Dendritic cell treated with granulocyte-macrophage colony-stimulating factor and Interleukin-4, amounts not matched to agents 40 ng/mL and 50 ng/mL, for 4 days (primary cell): ENCODE measurements at regions not wholly inside any gene's neighbourhood (a gene's known extent, or its start where the extent isn't known, plus 50 kb on each side); places are given as distances from the start of the nearest gene placed in this dataset.
"Not testable (repeated sequence)": the region's sequence is repeated elsewhere in the genome, so short reads cannot be mapped to it uniquely, and the experiment has no call there.

ENCODE experiments used
- H3K27ac Mint-ChIP-seq: one replicate; pipeline ENCODE4 v1.8.0; 2022; ENCODE audit warnings: mild to moderate bottlenecking, mixed read lengths
- H3K27me3 Mint-ChIP-seq: one replicate; pipeline ENCODE4 v1.8.0; 2022; ENCODE audit warnings: mild to moderate bottlenecking, mixed read lengths
- H3K36me3 Mint-ChIP-seq: one replicate; pipeline ENCODE4 v1.8.0; 2022; ENCODE audit warnings: low read depth, mixed read lengths
- H3K4me1 Mint-ChIP-seq: one replicate; pipeline ENCODE4 v1.8.0; 2022; ENCODE audit warnings: low read depth, mixed read lengths
- H3K4me3 Mint-ChIP-seq: one replicate; pipeline ENCODE4 v1.8.0; 2022; ENCODE audit warnings: mild to moderate bottlenecking, moderate library complexity, mixed read lengths
- H3K9me3 Mint-ChIP-seq: one replicate; pipeline ENCODE4 v1.8.0; 2022; ENCODE audit warnings: mixed read lengths
- intact Hi-C: fragments of 100-400 bp; cut with micrococcal nuclease; formaldehyde crosslinking; loops from one replicate; pipeline ENCODE4 v1.15.0; 2022

DNA sequence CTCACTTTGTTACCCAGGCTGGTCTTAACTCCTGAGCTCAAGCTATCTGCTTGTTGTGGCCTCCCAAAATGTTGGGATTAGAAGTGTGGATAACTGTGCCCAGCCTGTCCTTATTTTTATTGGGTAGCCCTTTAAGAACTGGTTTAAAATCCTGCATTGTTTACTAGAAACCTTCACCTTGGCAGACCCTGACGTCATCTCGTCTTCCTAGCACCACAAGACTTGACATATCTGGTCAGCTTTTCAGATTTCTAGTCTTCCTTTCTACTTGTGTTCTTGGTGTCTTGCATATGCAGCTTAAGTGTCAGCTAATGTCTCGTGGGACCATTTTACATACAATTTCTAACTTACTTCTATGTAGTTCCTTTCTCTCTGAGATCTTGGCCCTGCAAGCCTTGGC, 258.9 kb downstream of the IZUMO3 start:
- intact Hi-C loops, result no loop called here
- no peak overlapping the region for H3K4me3 Mint-ChIP-seq
- no peaks in the 10 kb centered on the region for H3K27me3 Mint-ChIP-seq
- no peaks in the 10 kb centered on the region for H3K4me1 Mint-ChIP-seq
- H3K27ac Mint-ChIP-seq, result no peak overlapping the region
- peaks cover 30% of the 10 kb centered on the region for H3K9me3 Mint-ChIP-seq
- no peaks in the 10 kb centered on the region for H3K36me3 Mint-ChIP-seq

DNA sequence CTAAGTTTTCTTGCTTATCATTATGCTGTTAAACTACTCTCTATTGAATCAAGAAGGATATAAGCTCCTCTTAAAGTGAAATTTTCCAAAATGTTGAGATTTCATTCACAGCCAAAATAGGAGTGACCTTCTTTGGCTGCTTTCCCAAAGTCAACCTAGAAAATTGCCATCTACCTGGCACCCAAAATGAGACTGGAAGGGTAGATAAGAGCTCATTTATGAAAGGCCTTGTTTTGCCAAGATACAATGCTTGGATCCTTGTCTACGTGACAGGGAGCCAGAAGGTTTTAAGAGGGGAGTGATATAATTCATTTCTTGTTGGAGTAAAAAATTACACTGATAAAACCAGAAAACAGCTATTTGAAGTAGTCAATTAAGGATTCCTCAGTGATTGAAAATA, 287.1 kb downstream of the IZUMO3 start:
- intact Hi-C loops, result no loop called here
- no peaks in the 10 kb centered on the region for H3K36me3 Mint-ChIP-seq
- no peaks in the 10 kb centered on the region for H3K27me3 Mint-ChIP-seq

DNA sequence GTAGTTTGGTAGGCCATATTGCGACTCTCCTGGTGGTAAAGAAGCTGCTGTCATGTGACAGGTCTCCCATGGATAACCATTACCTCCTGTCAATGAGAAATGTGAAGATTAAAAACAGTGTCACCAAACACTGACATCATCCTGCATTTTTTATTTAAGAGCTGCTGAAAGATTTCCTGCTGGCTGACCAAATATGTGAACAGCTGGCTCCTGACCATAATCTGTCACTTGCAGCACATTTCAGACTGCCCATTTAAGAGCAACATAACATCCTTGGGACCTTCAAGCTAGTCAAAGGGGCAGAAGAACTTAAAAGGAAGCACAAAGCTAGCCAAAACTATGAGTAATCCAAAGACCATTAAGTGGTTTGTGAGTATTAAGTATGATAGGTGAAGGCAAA, 288.0 kb downstream of the IZUMO3 start:
- no peak overlapping the region for H3K27ac Mint-ChIP-seq
- no peak overlapping the region for H3K4me3 Mint-ChIP-seq
- peaks cover 7% of the 10 kb centered on the region for H3K9me3 Mint-ChIP-seq
- H3K36me3 Mint-ChIP-seq, result no peaks in the 10 kb centered on the region
- intact Hi-C loops, result no loop called here
- no peaks in the 10 kb centered on the region for H3K4me1 Mint-ChIP-seq
- H3K27me3 Mint-ChIP-seq, result no peaks in the 10 kb centered on the region

More for the DNA sequence above, 287.1 kb downstream of the IZUMO3 start:
- Mint-ChIP-seq H3K9me3 (no peaks in the 10 kb centered on the region), H3K27ac (no peak overlapping the region), H3K4me1 (no peaks in the 10 kb centered on the region), H3K4me3 (no peak overlapping the region)

DNA sequence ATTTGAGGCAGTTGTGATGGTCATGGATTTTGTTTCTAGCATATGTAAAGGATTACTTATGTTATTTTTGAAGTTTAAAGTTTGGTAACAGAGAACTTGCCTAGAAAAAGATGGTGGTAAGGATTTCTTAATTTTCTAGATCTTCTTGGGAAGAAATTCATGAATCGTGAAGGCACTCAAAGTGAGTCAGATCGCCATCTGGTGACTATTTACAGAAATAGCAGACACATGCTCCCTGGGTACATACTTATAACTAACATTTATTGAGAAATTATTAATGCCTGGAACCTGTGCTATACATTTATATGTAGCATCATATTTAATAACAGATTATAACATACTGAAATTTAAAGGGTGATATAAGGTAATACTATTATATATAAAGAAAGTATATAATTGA, 299.7 kb downstream of the IZUMO3 start:
- Mint-ChIP-seq H3K27me3 (no peaks in the 10 kb centered on the region), H3K4me3 (no peak overlapping the region), H3K36me3 (no peaks in the 10 kb centered on the region), H3K4me1 (no peaks in the 10 kb centered on the region), H3K27ac (no peak overlapping the region), H3K9me3 (no peaks in the 10 kb centered on the region)
- intact Hi-C loops, result no loop called here

DNA sequence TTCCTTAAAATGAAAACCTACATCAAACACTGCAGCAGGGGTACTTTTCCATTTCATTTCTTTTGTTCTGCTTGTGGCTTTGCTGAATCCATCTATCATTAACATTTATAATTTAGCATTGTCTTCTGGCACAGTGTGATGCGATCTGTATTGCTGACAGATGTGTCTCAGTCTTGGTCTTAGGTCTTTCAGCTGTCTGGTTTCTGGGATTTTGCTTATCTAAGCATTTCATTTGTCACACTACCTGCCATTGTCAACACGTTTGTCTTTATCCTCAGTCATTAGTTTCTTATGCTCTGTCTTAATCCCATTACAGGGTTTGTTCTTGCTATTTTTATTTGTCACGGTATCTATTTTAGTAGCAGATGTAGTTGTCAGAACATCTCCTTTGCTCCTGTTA, 303.1 kb downstream of the IZUMO3 start:
- Mint-ChIP-seq H3K9me3 (peaks cover 9% of the 10 kb centered on the region), H3K4me3 (no peak overlapping the region), H3K27me3 (no peaks in the 10 kb centered on the region), H3K27ac (no peak overlapping the region), H3K4me1 (no peaks in the 10 kb centered on the region), H3K36me3 (no peaks in the 10 kb centered on the region)
- intact Hi-C loops, result no loop called here

DNA sequence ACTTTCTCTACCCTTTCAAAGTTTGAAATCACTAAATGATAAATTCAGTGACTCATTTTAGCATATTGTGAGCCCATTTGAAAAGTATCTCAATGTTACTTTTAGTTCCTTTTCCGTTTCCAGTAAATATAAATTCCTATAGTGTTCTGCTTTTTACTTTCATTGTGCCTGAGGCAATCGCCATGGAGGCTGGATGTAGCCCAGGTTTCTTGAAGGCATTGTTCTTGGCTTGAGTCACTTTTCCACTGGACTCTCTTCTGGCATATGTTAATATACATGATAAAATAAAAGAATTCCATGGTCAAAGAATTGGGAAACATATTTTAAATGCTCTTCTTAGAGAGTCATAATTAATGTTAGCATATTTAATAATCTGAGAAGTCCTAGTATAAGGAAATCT, 327.0 kb downstream of the IZUMO3 start:
- H3K27ac Mint-ChIP-seq, result no peak overlapping the region
- H3K36me3 Mint-ChIP-seq, result no peaks in the 10 kb centered on the region
- H3K4me1 Mint-ChIP-seq, result no peaks in the 10 kb centered on the region
- intact Hi-C loops, result no loop called here
- H3K4me3 Mint-ChIP-seq, result no peak overlapping the region
- no peaks in the 10 kb centered on the region for H3K27me3 Mint-ChIP-seq
- H3K9me3 Mint-ChIP-seq, result peaks cover 9% of the 10 kb centered on the region

DNA sequence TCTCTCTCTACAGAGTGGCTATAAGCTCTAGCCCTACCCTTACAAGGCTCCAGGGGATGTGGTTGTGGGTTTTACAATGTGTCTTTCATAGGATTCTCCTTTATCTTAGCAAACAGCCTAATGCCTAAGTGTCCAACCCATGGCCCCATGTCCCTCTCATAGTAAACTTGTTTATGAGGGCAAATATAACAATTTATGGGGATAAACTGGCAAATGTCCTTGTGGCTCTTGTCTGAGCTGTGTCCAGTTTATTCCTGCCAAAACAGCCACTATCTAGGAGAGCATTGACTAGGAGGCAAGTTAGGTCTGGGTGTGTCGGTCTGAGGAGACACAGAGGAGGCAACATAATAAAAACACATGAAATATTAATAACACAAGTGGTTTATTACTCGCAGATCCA, 335.1 kb downstream of the IZUMO3 start:
- H3K27me3 Mint-ChIP-seq, result no peaks in the 10 kb centered on the region
- H3K27ac Mint-ChIP-seq, result no peak overlapping the region
- no peaks in the 10 kb centered on the region for H3K4me1 Mint-ChIP-seq
- peaks cover 15% of the 10 kb centered on the region for H3K9me3 Mint-ChIP-seq
- H3K4me3 Mint-ChIP-seq, result no peak overlapping the region
- intact Hi-C loops, result no loop called here
- H3K36me3 Mint-ChIP-seq, result no peaks in the 10 kb centered on the region

DNA sequence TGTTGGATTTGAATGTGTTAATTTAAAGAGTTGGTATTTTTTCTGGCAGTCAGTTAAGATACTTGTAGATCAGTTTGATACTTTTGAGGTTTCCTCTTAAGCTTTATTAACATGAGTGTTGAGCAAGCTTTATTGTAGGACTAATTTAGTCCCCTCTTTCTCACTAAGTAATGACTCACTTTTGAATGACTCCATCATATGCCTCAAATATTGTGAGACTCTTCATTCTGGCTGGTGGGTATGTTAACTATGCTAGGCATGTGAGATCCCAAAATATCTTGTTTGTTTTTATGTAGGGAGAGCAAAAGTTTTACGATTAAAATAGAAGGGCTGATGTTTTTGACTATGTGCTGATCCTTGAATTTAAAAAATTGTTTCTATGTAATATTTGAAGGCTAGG, 355.7 kb downstream of the IZUMO3 start:
- intact Hi-C loops, result no loop called here
- no peak overlapping the region for H3K4me3 Mint-ChIP-seq
- H3K27me3 Mint-ChIP-seq, result no peaks in the 10 kb centered on the region
- no peaks in the 10 kb centered on the region for H3K36me3 Mint-ChIP-seq
- H3K27ac Mint-ChIP-seq, result no peak overlapping the region
- H3K4me1 Mint-ChIP-seq, result no peaks in the 10 kb centered on the region
- peaks cover 29% of the 10 kb centered on the region for H3K9me3 Mint-ChIP-seq

DNA sequence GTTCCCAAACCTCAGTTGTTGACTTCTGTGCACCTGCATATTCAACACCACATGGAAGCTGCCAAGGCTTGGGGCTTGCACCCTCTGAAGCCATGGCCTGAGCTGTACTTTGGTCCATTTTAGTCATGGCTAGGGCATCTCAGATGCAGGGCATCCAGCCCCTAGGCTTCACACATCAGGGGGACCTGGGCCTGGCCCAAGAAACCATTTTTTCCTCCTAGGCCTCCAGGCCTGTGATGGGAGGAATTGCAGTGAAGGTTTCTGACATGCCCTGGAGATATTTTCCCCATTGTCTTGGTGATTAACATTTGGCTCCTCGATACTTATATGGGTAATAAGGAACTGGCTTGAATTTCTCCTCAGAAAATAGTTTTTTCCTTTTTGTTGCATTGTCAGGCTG, 354.5 kb upstream of the ELAVL2 start:
- H3K27me3 Mint-ChIP-seq, H3K4me1 Mint-ChIP-seq, H3K36me3 Mint-ChIP-seq, H3K4me3 Mint-ChIP-seq, intact Hi-C loops, H3K27ac Mint-ChIP-seq: not testable (repeated sequence)
- H3K9me3 Mint-ChIP-seq, result peaks cover 61% of the 10 kb centered on the region

DNA sequence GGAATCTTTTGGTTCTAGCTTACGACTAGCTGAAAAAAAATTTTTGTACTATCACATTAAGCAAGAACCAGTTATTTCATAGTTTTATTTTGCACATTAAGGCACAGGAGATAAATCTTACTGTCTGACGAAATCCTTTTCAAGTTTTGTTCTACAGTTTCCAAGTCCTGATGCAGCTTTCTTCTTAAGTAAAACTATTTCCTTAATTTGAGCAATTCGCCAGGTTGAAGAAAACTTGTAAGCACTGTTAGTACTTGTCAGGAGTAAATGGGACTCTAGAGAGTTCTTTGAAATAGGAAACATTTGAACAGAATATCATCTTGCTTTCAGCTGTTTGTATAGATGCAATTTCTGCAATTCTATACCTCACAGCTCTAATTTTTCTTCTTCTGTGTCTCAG, 318.8 kb upstream of the ELAVL2 start:
- Mint-ChIP-seq H3K4me3 (no peak overlapping the region), H3K27ac (no peak overlapping the region), H3K27me3 (no peaks in the 10 kb centered on the region), H3K36me3 (no peaks in the 10 kb centered on the region), H3K9me3 (peaks cover 11% of the 10 kb centered on the region), H3K4me1 (no peaks in the 10 kb centered on the region)
- intact Hi-C loops, result no loop called here

DNA sequence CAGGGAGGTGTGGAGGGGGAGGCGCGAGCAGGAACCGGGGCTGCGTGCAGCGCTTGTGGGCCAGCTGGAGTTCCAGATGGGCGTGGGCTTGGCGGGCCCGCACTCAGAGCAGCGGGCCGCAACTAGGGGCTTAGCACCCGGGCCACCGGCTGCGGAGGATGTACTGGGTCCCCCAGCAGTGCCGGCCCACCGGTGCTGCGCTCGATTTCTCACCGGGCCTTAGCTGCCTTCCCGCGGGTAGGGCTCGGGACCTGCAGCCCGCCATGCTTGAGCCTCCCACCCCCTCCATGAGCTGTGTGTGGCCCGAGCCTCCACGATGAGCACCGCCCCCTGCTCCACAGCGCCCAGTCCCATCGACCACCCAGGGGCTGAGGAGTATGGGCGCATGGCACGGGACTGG, 309.0 kb upstream of the ELAVL2 start:
- H3K27me3 Mint-ChIP-seq, H3K27ac Mint-ChIP-seq, H3K4me1 Mint-ChIP-seq, H3K9me3 Mint-ChIP-seq, H3K36me3 Mint-ChIP-seq, H3K4me3 Mint-ChIP-seq, intact Hi-C loops: not testable (repeated sequence)

DNA sequence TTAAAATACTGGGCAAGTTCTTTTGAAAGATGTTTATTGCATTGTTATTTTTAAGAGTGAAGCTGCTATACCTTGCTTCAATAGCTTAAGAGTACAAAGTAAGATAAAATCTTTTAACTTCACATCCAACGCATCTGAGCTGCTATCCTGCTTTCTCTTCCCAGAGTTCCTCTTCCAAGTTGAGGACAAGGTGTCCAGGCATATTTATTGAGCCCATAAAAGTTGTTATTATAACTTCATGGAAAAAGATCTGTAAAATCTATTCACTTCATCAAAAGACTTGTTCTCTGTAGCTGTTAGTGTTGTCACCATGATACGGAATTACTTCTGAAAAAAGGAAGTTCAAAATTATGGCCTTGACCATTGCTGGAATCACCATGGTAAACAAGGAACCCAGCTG, 306.2 kb upstream of the ELAVL2 start:
- H3K27ac Mint-ChIP-seq, result no peak overlapping the region
- intact Hi-C loops, result no loop called here
- no peaks in the 10 kb centered on the region for H3K4me1 Mint-ChIP-seq
- H3K4me3 Mint-ChIP-seq, result no peak overlapping the region
- no peaks in the 10 kb centered on the region for H3K27me3 Mint-ChIP-seq
- no peaks in the 10 kb centered on the region for H3K36me3 Mint-ChIP-seq
- H3K9me3 Mint-ChIP-seq, result peaks cover 17% of the 10 kb centered on the region

DNA sequence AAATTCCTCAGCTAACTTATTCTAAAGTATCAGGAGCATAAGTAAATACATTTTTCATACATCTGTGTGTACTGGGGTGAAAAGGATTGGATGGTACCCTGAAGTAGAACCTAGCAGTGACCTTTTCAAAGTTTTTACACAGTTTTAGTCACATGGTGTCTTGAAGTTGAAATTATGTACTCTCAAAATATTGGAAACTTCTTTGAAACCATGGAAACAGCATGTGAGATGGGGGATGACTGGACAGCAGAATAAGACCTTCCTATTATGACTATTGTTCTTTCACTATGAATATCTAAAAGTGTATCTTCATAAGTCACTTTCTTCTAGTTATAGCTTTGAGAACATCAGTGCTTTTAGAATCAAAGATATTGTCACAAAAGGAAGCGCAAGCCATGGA, 301.5 kb upstream of the ELAVL2 start:
- intact Hi-C loops, result no loop called here
- Mint-ChIP-seq H3K4me1 (no peaks in the 10 kb centered on the region), H3K4me3 (no peak overlapping the region)

DNA sequence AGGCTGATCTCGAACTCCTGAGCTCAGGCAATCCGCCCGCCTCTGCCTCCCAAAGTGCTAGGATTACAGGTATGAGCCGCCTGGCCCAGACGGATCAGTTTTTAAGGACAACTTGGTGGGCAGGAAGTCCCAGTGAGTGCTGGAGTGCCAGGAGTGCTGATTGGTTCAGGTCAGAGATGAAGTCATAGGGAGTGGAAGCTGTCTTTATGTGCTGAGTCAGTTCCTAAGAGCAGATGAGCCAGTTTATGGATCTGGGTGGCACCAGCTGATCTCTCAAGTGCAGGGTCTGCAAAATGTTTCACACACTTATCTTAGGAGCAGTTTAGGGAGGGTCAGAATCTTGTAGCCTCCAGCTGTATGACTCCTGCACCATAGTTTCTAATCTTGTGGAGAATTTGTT, 292.1 kb upstream of the ELAVL2 start:
- Mint-ChIP-seq H3K9me3 (peaks cover 18% of the 10 kb centered on the region), H3K4me1 (no peaks in the 10 kb centered on the region), H3K36me3 (no peaks in the 10 kb centered on the region), H3K4me3 (no peak overlapping the region), H3K27ac (no peak overlapping the region), H3K27me3 (no peaks in the 10 kb centered on the region)
- intact Hi-C loops, result no loop called here

More for the DNA sequence above, 301.5 kb upstream of the ELAVL2 start:
- peaks cover 9% of the 10 kb centered on the region for H3K9me3 Mint-ChIP-seq
- no peak overlapping the region for H3K27ac Mint-ChIP-seq
- H3K27me3 Mint-ChIP-seq, result no peaks in the 10 kb centered on the region
- no peaks in the 10 kb centered on the region for H3K36me3 Mint-ChIP-seq

DNA sequence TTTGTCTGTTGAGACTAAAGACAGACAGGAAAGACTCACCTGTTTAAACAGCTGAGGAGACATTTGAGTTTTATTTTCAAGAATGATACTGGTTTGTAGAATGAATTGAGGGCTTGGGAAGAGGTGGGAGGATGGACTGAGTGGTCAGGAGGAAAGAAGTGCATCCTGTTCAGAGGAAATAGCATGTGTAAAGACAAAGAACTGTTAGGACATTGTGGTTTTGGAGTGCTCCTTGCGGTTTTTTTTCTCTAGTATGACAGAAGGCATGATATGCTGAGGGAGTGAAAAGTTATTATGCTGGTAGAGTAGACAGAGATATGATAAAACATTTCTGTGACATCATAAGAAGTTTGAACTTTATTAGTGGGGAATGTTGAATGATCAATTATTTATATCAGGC, 270.7 kb upstream of the ELAVL2 start:
- intact Hi-C loops, result no loop called here

DNA sequence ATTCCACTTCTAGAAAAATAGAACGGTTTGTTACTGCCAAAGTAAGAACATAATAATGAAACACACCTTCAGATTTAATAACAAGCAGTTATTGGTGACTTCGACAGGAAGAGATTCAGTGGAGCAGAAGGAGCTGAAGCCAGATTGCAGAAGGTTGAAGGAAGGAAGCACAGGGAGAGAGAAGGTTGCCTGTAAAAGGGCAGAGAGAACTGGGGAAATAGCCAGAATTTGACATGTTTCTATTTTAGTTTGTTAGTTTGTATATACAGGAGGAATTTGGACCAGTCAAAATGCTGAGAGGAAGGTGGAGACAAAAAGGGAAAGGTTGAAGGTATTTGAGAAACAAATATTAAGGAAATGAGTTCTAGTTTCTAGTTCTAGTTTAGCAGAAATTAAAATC, 269.2 kb upstream of the ELAVL2 start:
- no peaks in the 10 kb centered on the region for H3K4me1 Mint-ChIP-seq
- H3K27ac Mint-ChIP-seq, result no peak overlapping the region
- no peak overlapping the region for H3K4me3 Mint-ChIP-seq
- H3K36me3 Mint-ChIP-seq, result no peaks in the 10 kb centered on the region
- no peaks in the 10 kb centered on the region for H3K27me3 Mint-ChIP-seq
- peaks cover 8% of the 10 kb centered on the region for H3K9me3 Mint-ChIP-seq
- intact Hi-C loops, result no loop called here

More for the DNA sequence above, 270.7 kb upstream of the ELAVL2 start:
- no peaks in the 10 kb centered on the region for H3K36me3 Mint-ChIP-seq
- peaks cover 16% of the 10 kb centered on the region for H3K9me3 Mint-ChIP-seq
- no peaks in the 10 kb centered on the region for H3K4me1 Mint-ChIP-seq
- no peaks in the 10 kb centered on the region for H3K27me3 Mint-ChIP-seq
- no peak overlapping the region for H3K4me3 Mint-ChIP-seq
- no peak overlapping the region for H3K27ac Mint-ChIP-seq
